Endodermal cell (in vitro differentiated cells): ENCODE measurements at regions not wholly inside any gene's neighbourhood (a gene's known extent, or its start where the extent isn't known, plus 50 kb on each side); places are given as distances from the start of the nearest gene placed in this dataset.

Experiments used
- DNase-seq: peaks from one replicate; pipeline ENCODE4 v3.0.0-alpha.2; 2017
- H3K27ac ChIP-seq: 2 replicates; pipeline ENCODE4 v1.5.1; 2013; ENCODE audit warnings: mild to moderate bottlenecking, low read depth, low read length, moderate library complexity
- H3K27me3 ChIP-seq: 2 replicates; pipeline ENCODE4 v1.6.1; 2013; ENCODE audit warnings: mild to moderate bottlenecking, low read length, moderate library complexity; ENCODE audit not compliant: insufficient read depth, control insufficient read depth, poor library complexity, severe bottlenecking
- H3K36me3 ChIP-seq: 2 replicates; pipeline ENCODE4 v1.7.0; 2013; ENCODE audit warnings: mild to moderate bottlenecking, low read length, moderate library complexity; ENCODE audit not compliant: control insufficient read depth, insufficient read depth
- H3K4me1 ChIP-seq: one replicate; pipeline ENCODE4 v1.7.0; 2013; ENCODE audit warnings: low read length; ENCODE audit not compliant: control insufficient read depth, insufficient read depth
- H3K4me3 ChIP-seq: 2 replicates; pipeline ENCODE4 v1.5.1; 2013; ENCODE audit warnings: mild to moderate bottlenecking, low read length, moderate library complexity
- H3K9ac ChIP-seq: 2 replicates; pipeline ENCODE4 v1.6.1; 2013; ENCODE audit warnings: mild to moderate bottlenecking, low read length, moderate library complexity; ENCODE audit not compliant: poor library complexity, severe bottlenecking; ENCODE audit errors: extremely low read depth
- H3K9me3 ChIP-seq: 2 replicates; pipeline ENCODE4 v1.6.1; 2013; ENCODE audit warnings: mild to moderate bottlenecking, low read length, moderate library complexity; ENCODE audit not compliant: control insufficient read depth
- H3K27ac Mint-ChIP-seq: 2 replicates; pipeline ENCODE4 v1.8.0; 2020; ENCODE audit warnings: mixed read lengths
- H3K27me3 Mint-ChIP-seq: 2 replicates; pipeline ENCODE4 v1.8.0; 2021; ENCODE audit warnings: mild to moderate bottlenecking, mixed read lengths; ENCODE audit not compliant: insufficient read depth
- H3K36me3 Mint-ChIP-seq: 2 replicates; pipeline ENCODE4 v1.8.0; 2020; ENCODE audit warnings: low read depth, mixed read lengths
- H3K4me1 Mint-ChIP-seq: 2 replicates; pipeline ENCODE4 v1.8.0; 2020; ENCODE audit warnings: mixed read lengths
- H3K4me3 Mint-ChIP-seq: 2 replicates; pipeline ENCODE4 v1.8.0; 2020; ENCODE audit warnings: mild to moderate bottlenecking, moderate library complexity, mixed read lengths
- H3K9me3 Mint-ChIP-seq: 2 replicates; pipeline ENCODE4 v1.8.0; 2020; ENCODE audit warnings: mild to moderate bottlenecking, mixed read lengths
- WGBS, 2 experiments: methylation state at CpG; one replicate each; pipeline versions ENCODE4 v1.1.5 to v1.1.7; 2013; ENCODE audit warnings: missing lambda C conversion rate in 2 of 2, mixed read lengths in 1 of 2; ENCODE audit not compliant: insufficient coverage in 1 of 2, insufficient read length in 1 of 2; 5-methylcytosine and 5-hydroxymethylcytosine counted together
- TF ChIP-seq, protein P1 (sequence below): fragments of 200-600 bp; sonication (generic); conservative IDR thresholded peaks from 2 replicates; pipeline ENCODE4 v1.5.0; 2021; ENCODE audit warnings: antibody characterized with exemption, mild to moderate bottlenecking

DNA sequence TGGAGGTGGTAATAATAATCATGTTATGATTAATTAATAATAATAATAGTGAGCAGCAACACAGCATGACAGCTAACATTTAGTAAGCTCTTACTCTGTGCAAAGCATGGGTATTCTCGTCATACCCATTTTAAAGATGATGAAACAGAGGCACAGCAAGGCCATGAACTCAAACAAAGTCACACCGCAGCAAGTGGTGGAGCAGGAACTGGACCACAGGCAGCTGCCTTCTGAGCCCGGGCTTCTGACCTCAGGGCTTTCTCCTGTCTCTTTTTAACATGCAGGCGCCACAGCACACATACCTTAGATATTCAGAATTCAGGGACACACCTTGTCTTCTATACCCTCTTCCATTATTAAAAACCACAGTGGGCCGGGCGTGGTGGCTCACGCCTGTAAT, 50.7 kb upstream of the SPATA12 start:
- no peak overlapping the region for H3K4me3 Mint-ChIP-seq
- 90 to 94% methylated on average over 4 to 6 of the region's 7 CpGs for WGBS, 2 experiments
- H3K27me3 Mint-ChIP-seq: no peaks in the 10 kb centered on the region
- Histone ChIP-seq H3K4me3 (no peak overlapping the region), H3K27ac (no peak overlapping the region), H3K36me3 (no peaks in the 10 kb centered on the region), H3K4me1 (no peaks in the 10 kb centered on the region), H3K9me3 (peaks cover 4% of the 10 kb centered on the region), H3K9ac (no peak overlapping the region), H3K27me3 (no peaks in the 10 kb centered on the region)
- no peak overlapping the region for H3K27ac Mint-ChIP-seq
- H3K9me3 Mint-ChIP-seq: peaks cover 14% of the 10 kb centered on the region
- peaks cover 13% of the 10 kb centered on the region for H3K4me1 Mint-ChIP-seq
- H3K36me3 Mint-ChIP-seq: peaks cover 9% of the 10 kb centered on the region
- no peak for DNase-seq
- TF ChIP-seq, protein P1, sequence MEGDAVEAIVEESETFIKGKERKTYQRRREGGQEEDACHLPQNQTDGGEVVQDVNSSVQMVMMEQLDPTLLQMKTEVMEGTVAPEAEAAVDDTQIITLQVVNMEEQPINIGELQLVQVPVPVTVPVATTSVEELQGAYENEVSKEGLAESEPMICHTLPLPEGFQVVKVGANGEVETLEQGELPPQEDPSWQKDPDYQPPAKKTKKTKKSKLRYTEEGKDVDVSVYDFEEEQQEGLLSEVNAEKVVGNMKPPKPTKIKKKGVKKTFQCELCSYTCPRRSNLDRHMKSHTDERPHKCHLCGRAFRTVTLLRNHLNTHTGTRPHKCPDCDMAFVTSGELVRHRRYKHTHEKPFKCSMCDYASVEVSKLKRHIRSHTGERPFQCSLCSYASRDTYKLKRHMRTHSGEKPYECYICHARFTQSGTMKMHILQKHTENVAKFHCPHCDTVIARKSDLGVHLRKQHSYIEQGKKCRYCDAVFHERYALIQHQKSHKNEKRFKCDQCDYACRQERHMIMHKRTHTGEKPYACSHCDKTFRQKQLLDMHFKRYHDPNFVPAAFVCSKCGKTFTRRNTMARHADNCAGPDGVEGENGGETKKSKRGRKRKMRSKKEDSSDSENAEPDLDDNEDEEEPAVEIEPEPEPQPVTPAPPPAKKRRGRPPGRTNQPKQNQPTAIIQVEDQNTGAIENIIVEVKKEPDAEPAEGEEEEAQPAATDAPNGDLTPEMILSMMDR: no peak

DNA sequence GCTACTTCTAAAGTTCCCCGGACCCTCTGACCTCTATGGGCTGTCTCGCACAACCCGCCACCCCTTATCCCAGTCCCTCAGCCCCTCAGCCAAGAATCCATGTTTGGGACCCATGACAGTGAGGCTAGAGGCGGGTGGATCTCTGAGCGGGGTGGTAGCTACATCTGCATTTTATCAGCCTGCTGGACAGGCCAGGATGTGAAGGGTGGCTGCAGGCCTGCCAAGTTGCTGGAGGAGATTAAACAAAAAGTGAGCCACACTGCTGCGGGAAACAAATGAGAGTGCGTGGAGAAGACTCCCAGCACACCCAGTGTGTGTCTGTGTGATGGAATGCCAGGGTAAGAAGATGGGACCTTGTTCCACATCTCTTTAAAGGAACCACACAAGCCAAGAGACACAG, 51.1 kb upstream of the SPATA12 start:
- peak overlapping the region; percentile 66 for H3K27ac Mint-ChIP-seq
- DNase-seq: no peak
- peaks cover 13% of the 10 kb centered on the region for H3K4me1 Mint-ChIP-seq
- Histone ChIP-seq H3K9ac (no peak overlapping the region), H3K36me3 (no peaks in the 10 kb centered on the region), H3K27me3 (no peaks in the 10 kb centered on the region), H3K4me3 (no peak overlapping the region), H3K27ac (no peak overlapping the region), H3K4me1 (no peaks in the 10 kb centered on the region), H3K9me3 (peaks cover 4% of the 10 kb centered on the region)
- TF ChIP-seq, protein P1: no peak
- 85 to 91% methylated on average over 4 to 7 of the region's 7 CpGs for WGBS, 2 experiments
- peaks cover 9% of the 10 kb centered on the region for H3K36me3 Mint-ChIP-seq
- peaks cover 14% of the 10 kb centered on the region for H3K9me3 Mint-ChIP-seq
- no peaks in the 10 kb centered on the region for H3K27me3 Mint-ChIP-seq
- no peak overlapping the region for H3K4me3 Mint-ChIP-seq

DNA sequence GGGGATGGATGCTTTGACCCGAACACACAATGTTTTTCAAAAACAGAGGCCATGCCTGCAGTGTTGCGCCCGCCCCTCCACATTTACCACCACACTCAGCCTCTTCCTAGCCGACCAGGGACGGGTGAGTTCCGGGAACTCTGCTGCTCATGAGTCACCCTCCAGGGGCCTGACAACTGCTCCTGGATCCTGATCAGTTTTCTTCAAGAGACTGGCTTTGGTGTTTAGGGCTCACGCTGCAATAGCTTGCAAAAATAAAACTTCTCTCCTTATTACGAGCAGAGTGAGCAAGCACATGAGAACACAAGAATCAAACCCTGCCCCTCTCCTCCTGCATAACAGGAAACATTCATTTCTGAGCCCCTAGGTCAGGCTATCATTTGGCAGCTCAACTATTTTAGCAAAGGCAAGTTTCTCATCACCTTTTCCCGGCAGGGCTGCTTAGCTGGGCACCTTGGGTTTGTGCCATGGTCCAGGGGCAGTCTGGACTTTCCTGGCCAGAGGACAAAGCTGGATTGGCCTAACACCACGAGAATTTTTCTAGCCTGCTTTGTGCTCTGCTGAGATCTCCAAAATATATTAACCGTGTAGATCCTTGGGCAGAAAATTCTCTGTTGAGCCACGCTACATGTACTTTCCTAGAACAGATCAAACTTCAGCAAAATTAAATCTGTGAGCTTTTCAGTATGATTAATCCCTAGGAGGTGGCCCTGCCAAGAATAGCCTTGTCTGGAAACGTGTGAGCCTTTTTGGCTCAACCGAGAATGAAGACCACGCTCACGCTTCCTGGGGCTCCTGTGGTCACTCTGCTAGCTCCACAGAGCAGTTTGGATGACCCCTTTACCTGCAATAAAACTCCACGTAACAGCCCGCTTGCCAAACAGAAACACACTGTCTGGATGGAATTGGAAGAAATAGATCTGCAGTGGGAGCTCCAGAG, 52.7 kb upstream of the SPATA12 start:
- Histone ChIP-seq H3K27me3 (no peaks in the 10 kb centered on the region), H3K9me3 (peaks cover 6% of the 10 kb centered on the region), H3K36me3 (no peaks in the 10 kb centered on the region), H3K4me3 (no peak overlapping the region), H3K4me1 (no peaks in the 10 kb centered on the region), H3K27ac (no peak overlapping the region), H3K9ac (no peak overlapping the region)
- H3K36me3 Mint-ChIP-seq: peaks cover 8% of the 10 kb centered on the region
- H3K27ac Mint-ChIP-seq: peak overlapping the region; percentile 82
- H3K4me3 Mint-ChIP-seq: no peak overlapping the region
- DNase-seq: peak; percentile 71
- peaks cover 13% of the 10 kb centered on the region for H3K4me1 Mint-ChIP-seq
- WGBS, 2 experiments: 81 to 86% methylated on average over 15 to 18 of the region's 18 CpGs
- TF ChIP-seq, protein P1: no peak
- H3K9me3 Mint-ChIP-seq: peaks cover 5% of the 10 kb centered on the region
- H3K27me3 Mint-ChIP-seq: no peaks in the 10 kb centered on the region
